WI38 (cell line): ENCODE measurements at regions not wholly inside any gene's neighbourhood (a gene's known extent, or its start where the extent isn't known, plus 50 kb on each side); places are given as distances from the start of the nearest gene placed in this dataset.

Experiments used
- H3K4me3 ChIP-seq: 2 replicates; pipeline ENCODE4 v1.5.1; 2011; ENCODE audit warnings: low read depth, mild to moderate bottlenecking, control low read depth, low read length
- TF ChIP-seq, protein P1 (sequence below): IDR thresholded peaks from 2 replicates; pipeline ENCODE4 v1.5.1; 2012; ENCODE audit warnings: low read depth, mild to moderate bottlenecking, control low read depth, low read length

DNA sequence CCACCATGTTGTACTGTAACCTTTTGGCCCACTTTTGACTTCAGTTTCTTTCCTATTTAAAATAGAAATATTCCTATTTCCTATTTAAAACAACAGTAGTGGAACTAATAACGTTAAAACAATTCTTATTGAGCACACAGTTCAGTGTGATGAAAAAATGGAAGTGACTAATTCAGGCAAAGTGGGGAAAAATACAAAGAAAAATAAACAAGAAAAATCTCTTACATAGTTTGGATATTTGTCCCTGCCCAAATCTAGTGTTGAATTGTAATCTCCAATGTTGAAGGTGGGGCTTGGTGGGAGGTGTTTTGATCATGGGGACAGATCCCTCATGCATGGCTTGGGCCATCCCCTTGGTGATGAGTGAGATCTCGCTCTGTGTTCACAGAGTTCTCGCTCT, 198.1 kb upstream of the CPHXL start:
- H3K4me3 ChIP-seq = no peak overlapping the region
- TF ChIP-seq, protein P1, sequence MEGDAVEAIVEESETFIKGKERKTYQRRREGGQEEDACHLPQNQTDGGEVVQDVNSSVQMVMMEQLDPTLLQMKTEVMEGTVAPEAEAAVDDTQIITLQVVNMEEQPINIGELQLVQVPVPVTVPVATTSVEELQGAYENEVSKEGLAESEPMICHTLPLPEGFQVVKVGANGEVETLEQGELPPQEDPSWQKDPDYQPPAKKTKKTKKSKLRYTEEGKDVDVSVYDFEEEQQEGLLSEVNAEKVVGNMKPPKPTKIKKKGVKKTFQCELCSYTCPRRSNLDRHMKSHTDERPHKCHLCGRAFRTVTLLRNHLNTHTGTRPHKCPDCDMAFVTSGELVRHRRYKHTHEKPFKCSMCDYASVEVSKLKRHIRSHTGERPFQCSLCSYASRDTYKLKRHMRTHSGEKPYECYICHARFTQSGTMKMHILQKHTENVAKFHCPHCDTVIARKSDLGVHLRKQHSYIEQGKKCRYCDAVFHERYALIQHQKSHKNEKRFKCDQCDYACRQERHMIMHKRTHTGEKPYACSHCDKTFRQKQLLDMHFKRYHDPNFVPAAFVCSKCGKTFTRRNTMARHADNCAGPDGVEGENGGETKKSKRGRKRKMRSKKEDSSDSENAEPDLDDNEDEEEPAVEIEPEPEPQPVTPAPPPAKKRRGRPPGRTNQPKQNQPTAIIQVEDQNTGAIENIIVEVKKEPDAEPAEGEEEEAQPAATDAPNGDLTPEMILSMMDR = no peak

DNA sequence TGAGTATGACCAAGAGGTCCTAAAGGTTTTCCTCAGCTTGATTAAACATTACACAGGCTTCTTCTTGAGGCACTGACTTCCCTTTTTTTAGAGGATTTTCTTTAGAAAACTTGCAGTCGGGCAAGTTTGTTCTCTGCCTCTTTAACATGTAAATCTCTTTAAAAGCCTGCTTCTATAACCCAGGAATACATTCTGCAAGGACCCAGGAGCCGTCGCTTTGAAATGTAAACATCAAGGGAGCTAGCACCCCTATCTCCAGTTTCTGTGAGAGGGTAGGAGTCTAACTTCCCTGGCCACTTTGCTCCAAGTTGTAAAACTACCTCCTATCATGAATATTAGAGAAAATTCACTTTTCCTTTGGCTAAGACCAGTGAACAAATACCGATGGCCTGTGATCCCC, 201.5 kb upstream of the CPHXL start:
- no peak overlapping the region for H3K4me3 ChIP-seq
- TF ChIP-seq, protein P1 = no peak

DNA sequence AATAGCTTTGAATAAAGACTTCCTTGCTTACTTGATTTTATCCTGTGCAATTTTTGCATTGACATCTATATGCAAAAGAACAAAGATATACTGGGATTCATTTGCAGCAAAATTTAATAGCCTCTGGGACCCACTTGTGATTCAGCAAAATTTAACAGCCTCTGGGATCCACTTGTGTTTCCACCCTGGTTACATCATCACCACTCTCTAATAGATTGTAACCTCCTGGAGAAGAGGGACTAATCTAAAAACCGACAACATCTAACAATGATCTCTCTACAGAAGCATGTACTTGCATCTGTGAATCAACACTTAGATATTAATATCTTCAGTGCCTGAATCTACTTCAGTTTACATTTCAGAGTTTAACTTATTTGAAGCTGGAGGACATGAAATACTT, 202.0 kb upstream of the CPHXL start:
- no peak overlapping the region for H3K4me3 ChIP-seq

DNA sequence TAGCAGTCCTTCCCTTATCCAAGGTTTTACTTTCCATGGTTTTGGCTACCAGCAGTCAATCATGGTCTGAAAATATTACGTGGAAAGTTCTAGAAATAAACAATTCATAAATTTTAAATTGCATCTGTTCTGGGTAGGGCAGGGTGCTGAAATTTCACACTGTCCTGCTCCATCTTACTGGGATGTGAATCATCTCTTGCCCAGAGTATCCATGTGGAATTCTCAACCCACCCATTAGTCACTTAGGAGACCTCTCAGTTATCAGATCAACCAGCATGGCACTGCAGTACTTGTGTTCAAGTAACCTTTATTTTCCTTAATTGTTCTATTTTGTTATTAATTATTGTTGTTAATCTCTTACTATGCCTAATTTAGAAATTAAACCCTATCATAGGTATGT, 202.8 kb upstream of the CPHXL start:
- H3K4me3 ChIP-seq = no peak overlapping the region
- TF ChIP-seq, protein P1 = no peak

More for the DNA sequence above, 202.0 kb upstream of the CPHXL start:
- TF ChIP-seq, protein P1 = no peak

DNA sequence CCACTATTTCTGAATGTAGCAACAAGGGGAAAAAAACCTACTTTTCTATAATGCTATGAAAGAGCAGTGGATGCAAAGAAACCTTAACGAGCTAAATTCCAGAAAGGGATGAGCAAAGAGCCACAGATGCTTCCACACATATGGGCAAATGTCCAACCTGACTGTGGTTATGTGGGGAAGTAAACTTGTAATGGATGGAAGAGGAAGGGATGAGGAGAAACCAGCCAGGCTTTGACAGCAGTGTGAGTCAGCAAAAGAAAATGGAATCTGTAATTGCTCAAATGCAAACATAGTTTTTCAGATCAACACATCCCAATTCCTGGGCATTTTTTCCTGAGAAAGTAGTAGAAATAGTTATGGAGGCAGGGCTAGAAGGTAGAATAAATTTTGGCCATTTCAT, 204.8 kb upstream of the CPHXL start:
- TF ChIP-seq, protein P1 = no peak
- H3K4me3 ChIP-seq = no peak overlapping the region

DNA sequence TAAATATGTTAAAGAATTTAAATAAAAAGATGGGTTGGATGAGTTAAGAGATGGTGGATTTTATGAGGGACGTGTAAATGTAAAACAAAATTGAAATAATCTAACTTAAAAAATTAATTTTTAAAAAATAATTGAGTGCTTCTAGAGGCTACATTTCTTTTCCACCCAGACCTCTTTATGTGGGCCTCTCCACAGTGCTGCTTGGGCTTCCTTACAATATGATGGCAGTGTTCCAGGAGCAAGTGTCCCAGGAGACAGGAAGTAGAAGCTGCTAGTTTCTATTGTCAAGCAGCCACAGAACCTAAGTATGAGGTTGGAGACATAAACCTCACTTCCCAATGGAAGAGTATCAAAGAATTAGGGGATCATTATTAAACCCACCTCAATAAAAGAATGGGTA, 205.7 kb upstream of the CPHXL start:
- H3K4me3 ChIP-seq = no peak overlapping the region
- TF ChIP-seq, protein P1 = no peak

DNA sequence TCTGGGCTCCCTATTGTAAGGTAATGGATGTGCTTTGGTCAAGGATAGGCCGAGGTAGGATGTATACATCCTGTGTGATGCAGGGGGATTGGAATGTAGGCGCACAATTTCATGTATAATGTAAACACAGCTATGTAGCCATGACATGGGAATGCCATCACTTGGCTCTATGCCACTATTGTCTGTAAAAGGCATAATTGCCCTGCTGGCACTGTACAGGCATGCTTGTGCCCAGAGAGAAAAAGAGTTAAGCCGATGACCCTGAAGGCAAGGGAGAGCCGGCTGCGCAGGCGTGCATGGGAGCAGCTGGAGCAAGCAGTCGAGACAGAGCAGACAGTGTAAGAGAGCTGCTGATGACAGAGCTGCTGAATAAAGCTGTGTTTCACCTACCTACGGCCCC, 212.5 kb upstream of the CPHXL start:
- no peak overlapping the region for H3K4me3 ChIP-seq

More for the DNA sequence above, 212.5 kb upstream of the CPHXL start:
- TF ChIP-seq, protein P1 = no peak
